IMR-90 (cell line): ENCODE measurements at regions not wholly inside any gene's neighbourhood (a gene's known extent, or its start where the extent isn't known, plus 50 kb on each side); places are given as distances from the start of the nearest gene placed in this dataset.
A peak's percentile ranks its signal among the peaks of the same experiment; 100 is the strongest.

Experiments
- ATAC-seq: fragments of 200-7000 bp; cut with Tn5 transposase; 2 replicates; pipeline ENCODE4 v1.9.1; 2020; ENCODE audit warnings: low read depth, mild to moderate bottlenecking, moderate library complexity
- BruUV-seq: library from RNA; stranded (reverse); fragments of 400-500 nt; replicated peaks from 2 replicates; lab custom pipeline; 2021; lab: Mats Ljungman, UMichigan
- CTCF ChIA-PET: fragments of 300-600 bp; formaldehyde crosslinking; extraction: SDS; loops from one replicate; lab custom pipeline; 2021; ENCODE audit warnings: antibody characterized with exemption; lab: Yijun Ruan, JAX
- POLR2A ChIA-PET: fragments of 300-600 bp; sonication (Branson Sonifier 250); formaldehyde crosslinking; loops from one replicate; lab custom pipeline; 2022; ENCODE audit warnings: antibody characterized with exemption; ENCODE audit not compliant: unreplicated experiment; lab: Charles Lee
- DNase-seq: peaks from one replicate; pipeline ENCODE4 v3.0.0; 2013
- H2AFZ ChIP-seq: replicated peaks from 2 replicates; pipeline ENCODE3; 2013; ENCODE audit warnings: low read length, mild to moderate bottlenecking; ENCODE audit not compliant: poor library complexity
- H2AK5ac ChIP-seq: 2 replicates; pipeline ENCODE4 v1.6.1; 2013; ENCODE audit warnings: low read depth, low read length, inconsistent platforms
- H2AK9ac ChIP-seq: replicated peaks from 2 replicates; pipeline ENCODE3; 2013; ENCODE audit warnings: mild to moderate bottlenecking, low read depth, low read length, moderate library complexity; ENCODE audit not compliant: poor library complexity
- H2BK120ac ChIP-seq: 2 replicates; pipeline ENCODE4 v1.6.1; 2013; ENCODE audit warnings: low read depth, low read length, inconsistent platforms
- H2BK15ac ChIP-seq: 3 replicates; pipeline ENCODE4 v1.6.1; 2013; ENCODE audit warnings: low read depth, low read length, inconsistent platforms
- H2BK20ac ChIP-seq: 2 replicates; pipeline ENCODE4 v1.6.1; 2013; ENCODE audit warnings: low read depth, mild to moderate bottlenecking, inconsistent platforms, low read length, moderate library complexity
- H2BK5ac ChIP-seq: 2 replicates; pipeline ENCODE4 v1.6.1; 2013; ENCODE audit warnings: mild to moderate bottlenecking, low read depth, low read length, inconsistent platforms; ENCODE audit not compliant: poor library complexity, severe bottlenecking
- H3K14ac ChIP-seq: replicated peaks from 2 replicates; pipeline ENCODE4 v1.6.1; 2013; ENCODE audit warnings: low read depth, low read length, inconsistent platforms
- H3K18ac ChIP-seq: 2 replicates; pipeline ENCODE4 v1.6.1; 2013; ENCODE audit warnings: low read depth, low read length, control low read depth
- H3K23ac ChIP-seq: 2 replicates; pipeline ENCODE4 v1.6.1; 2013; ENCODE audit warnings: low read depth, low read length, inconsistent platforms
- H3K27ac ChIP-seq: 2 replicates; pipeline ENCODE4 v1.5.1; 2013; ENCODE audit warnings: mild to moderate bottlenecking, control low read depth, low read length; ENCODE audit not compliant: insufficient read depth
- H3K27me3 ChIP-seq: 2 replicates; pipeline ENCODE4 v1.6.1; 2013; ENCODE audit warnings: low read length; ENCODE audit not compliant: control insufficient read depth, insufficient read depth
- H3K36me3 ChIP-seq: 2 replicates; pipeline ENCODE4 v1.6.1; 2013; ENCODE audit warnings: low read length, mixed read lengths; ENCODE audit not compliant: control insufficient read depth, insufficient read depth
- H3K4ac ChIP-seq: 2 replicates; pipeline ENCODE4 v1.6.1; 2013; ENCODE audit warnings: low read depth, low read length, inconsistent platforms
- H3K4me1 ChIP-seq: 2 replicates; pipeline ENCODE4 v1.6.1; 2013; ENCODE audit warnings: low read length, mixed read lengths; ENCODE audit not compliant: control insufficient read depth, insufficient read depth
- H3K4me2 ChIP-seq: 2 replicates; pipeline ENCODE4 v1.6.1; 2013; ENCODE audit warnings: low read depth, mild to moderate bottlenecking, control low read depth, low read length, moderate library complexity
- H3K4me3 ChIP-seq: 2 replicates; pipeline ENCODE4 v1.5.1; 2013; ENCODE audit warnings: low read depth, mild to moderate bottlenecking, control low read depth, low read length, moderate library complexity; ENCODE audit not compliant: insufficient read depth
- H3K56ac ChIP-seq: 2 replicates; pipeline ENCODE4 v1.6.1; 2013; ENCODE audit warnings: low read length, inconsistent platforms; ENCODE audit not compliant: insufficient read depth; ENCODE audit errors: extremely low read depth
- H3K79me1 ChIP-seq, 2 experiments: 2 replicates each; pipeline ENCODE4 v1.6.1; 2013; ENCODE audit warnings: low read length in 2 of 2, inconsistent platforms in 1 of 2, low read depth in 1 of 2
- H3K9ac ChIP-seq: 2 replicates; pipeline ENCODE4 v1.6.1; 2013; ENCODE audit warnings: low read depth, low read length, control low read depth
- H3K9me1 ChIP-seq: 2 replicates; pipeline ENCODE4 v1.6.1; 2013; ENCODE audit warnings: low read length, inconsistent platforms; ENCODE audit not compliant: insufficient read depth
- H3K9me3 ChIP-seq: 2 replicates; pipeline ENCODE4 v1.6.1; 2013; ENCODE audit warnings: low read length; ENCODE audit not compliant: control insufficient read depth, insufficient read depth
- H4K20me1 ChIP-seq: 2 replicates; pipeline ENCODE4 v1.6.1; 2013; ENCODE audit warnings: low read length, inconsistent platforms; ENCODE audit not compliant: insufficient read depth
- H4K5ac ChIP-seq: 2 replicates; pipeline ENCODE4 v1.6.1; 2013; ENCODE audit warnings: mild to moderate bottlenecking, low read depth, low read length, control low read depth
- H4K8ac ChIP-seq, 2 experiments: 2 replicates each; pipeline ENCODE4 v1.6.1; 2013; ENCODE audit warnings: low read depth in 2 of 2, low read length in 2 of 2, control low read depth in 1 of 2, inconsistent platforms in 1 of 2
- H4K91ac ChIP-seq: 2 replicates; pipeline ENCODE4 v1.6.1; 2013; ENCODE audit warnings: low read depth, low read length, inconsistent platforms; ENCODE audit not compliant: insufficient read depth
- CEBPB ChIP-seq: IDR thresholded peaks from 2 replicates; pipeline ENCODE4 v1.6.1; 2012; ENCODE audit warnings: low read depth, low read length, improper control_type of control experiment
- CHD1 ChIP-seq: IDR thresholded peaks from 2 replicates; pipeline ENCODE4 v1.6.1; 2012; ENCODE audit warnings: low read depth, low read length, improper control_type of control experiment
- CTCF ChIP-seq: conservative IDR thresholded peaks from 2 replicates; pipeline ENCODE4 v1.5.1; 2012; ENCODE audit warnings: mild to moderate bottlenecking, low read depth, low read length, improper control_type of control experiment
- FOS ChIP-seq: fragments of 150-350 bp; IDR thresholded peaks from 2 replicates; pipeline ENCODE4 v1.6.1; 2016; ENCODE audit warnings: low read depth, low read length
- MAFK ChIP-seq: IDR thresholded peaks from 2 replicates; pipeline ENCODE4 v1.6.1; 2012; ENCODE audit warnings: low read depth, low read length, improper control_type of control experiment
- MAZ ChIP-seq: IDR thresholded peaks from 2 replicates; pipeline ENCODE4 v1.6.1; 2012; ENCODE audit warnings: low read depth, mild to moderate bottlenecking, low read length, improper control_type of control experiment, moderate library complexity, borderline replicate concordance
- MXI1 ChIP-seq: IDR thresholded peaks from 2 replicates; pipeline ENCODE4 v1.6.1; 2012; ENCODE audit warnings: low read depth, mild to moderate bottlenecking, low read length, moderate library complexity, borderline replicate concordance
- NFE2L2 ChIP-seq: fragments of 150-350 bp; IDR thresholded peaks from 2 replicates; pipeline ENCODE4 v1.6.1; 2016; ENCODE audit warnings: low read depth, mild to moderate bottlenecking, low read length
- POLR2A ChIP-seq: IDR thresholded peaks from 2 replicates; pipeline ENCODE4 v1.6.1; 2012; ENCODE audit warnings: mild to moderate bottlenecking, low read depth, low read length
- RCOR1 ChIP-seq: IDR thresholded peaks from 2 replicates; pipeline ENCODE4 v1.6.1; 2012; ENCODE audit warnings: mild to moderate bottlenecking, low read length, improper control_type of control experiment; ENCODE audit not compliant: insufficient replicate concordance
- USF2 ChIP-seq: fragments of 150-350 bp; IDR thresholded peaks from 2 replicates; pipeline ENCODE4 v1.6.1; 2017; ENCODE audit warnings: mild to moderate bottlenecking, antibody characterized with exemption, low read length, low read depth
- WGBS, 2 experiments: methylation state at CpG; one replicate each; pipeline versions ENCODE4 v1.1.5 to v1.1.7; 2013; ENCODE audit warnings: missing lambda C conversion rate in 2 of 2; ENCODE audit not compliant: insufficient read length in 1 of 2; ENCODE audit errors: extremely low coverage in 2 of 2; 5-methylcytosine and 5-hydroxymethylcytosine counted together
- dilution Hi-C: fragments of 300-500 bp; cut with HindIII; formaldehyde crosslinking; loops from one replicate; pipeline ENCODE4 v1.14.3; 2018; ENCODE audit warnings: low sequenced_read_pairs; ENCODE audit not compliant: unreplicated experiment
- in situ Hi-C: fragments of 300-500 bp; cut with MboI; formaldehyde crosslinking; loops from 3 replicates; pipeline ENCODE4 v1.14.3; 2019; ENCODE audit warnings: low sequenced_read_pairs, inconsistent platforms, mixed read lengths
- intact Hi-C: fragments of 100-400 bp; cut with micrococcal nuclease; formaldehyde crosslinking; loops from 2 replicates; pipeline ENCODE4 v1.10.0; 2022

GRCh38 chr12:127559349-127560040, 707.5 kb upstream of the TMEM132C start (continued):
- TF ChIP-seq USF2 (peak; percentile 53; the same call in 1 of the 2 replicates), FOS (peak; percentile 3; the same call in 1 of the 2 replicates)

- no peak overlapping the region for H3K4me3 ChIP-seq
- peak overlapping the region; percentile 69 for H2AFZ ChIP-seq
- H4K91ac ChIP-seq, result peak overlapping the region; percentile 80
- TF ChIP-seq CHD1 (no peak), NFE2L2 (no peak), MXI1 (no peak), POLR2A (no peak), CTCF (no peak), RCOR1 (no peak), MAFK (no peak), CEBPB (no peak), MAZ (no peak)
- no peaks in the 10 kb centered on the region for H3K9me1 ChIP-seq
- no peaks in the 10 kb centered on the region for H4K20me1 ChIP-seq
- H3K56ac ChIP-seq, result no peak overlapping the region; the same call in 1 of the 2 replicates
- BruUV-seq, result no TSS peak
- dilution Hi-C loops (no loop called here), intact Hi-C loops (no loop called here), in situ Hi-C loops (no loop called here)
- H2AK5ac ChIP-seq, result peak overlapping the region; percentile 84
- H3K14ac ChIP-seq, result peak overlapping the region; percentile 48; the same call in 1 of the 2 replicates
- H3K27me3 ChIP-seq, result no peaks in the 10 kb centered on the region
- no CpG with 5 or more reads among the region's 4 CpGs for WGBS, 2 experiments
- no peaks in the 10 kb centered on the region; the same call in none of the 2 replicates for H3K9me3 ChIP-seq
- H3K18ac ChIP-seq, result peak overlapping the region; percentile 69; the same call in 1 of the 2 replicates
- DNase-seq (no peak), ATAC-seq (no peak)
- ChIA-PET CTCF (interaction anchor here (0.9 kb wide), 1 partner anchor 47 kb away, joined by 4 read pairs; no protein-coding TSS in a partner anchor), POLR2A (no interaction called here)
- H2BK15ac ChIP-seq, result peak overlapping the region; percentile 87
- H2BK5ac ChIP-seq, result peak overlapping the region; percentile 83
- no peak overlapping the region for H3K4me2 ChIP-seq
- H2BK120ac ChIP-seq, result peak overlapping the region; percentile 95
- peak overlapping the region; percentile 48; the same call in 1 of the 2 replicates for H3K23ac ChIP-seq
- no peaks in the 10 kb centered on the region for H3K36me3 ChIP-seq
- H2AK9ac ChIP-seq, result peak overlapping the region; percentile 47
- peak overlapping the region; percentile 88 for H3K4ac ChIP-seq
- H4K5ac ChIP-seq, result peak overlapping the region; percentile 37; the same call in 1 of the 2 replicates
- peaks cover 1% of the 10 kb centered on the region; the same call in 1 of the 2 replicates for H3K4me1 ChIP-seq
- no peak overlapping the region for H3K9ac ChIP-seq
- no peak overlapping the region; the same call in 1 of the 2 replicates for H3K27ac ChIP-seq
- H2BK20ac ChIP-seq, result peak overlapping the region; percentile 88
- H3K79me1 ChIP-seq, result no peaks in the 10 kb centered on the region
- H4K8ac ChIP-seq, result peak overlapping the region; percentile 58 to 90
Observed at GRCh38 chr12:127560041-127560478, 706.9 kb upstream of the TMEM132C start.
